Dendritic cell treated with granulocyte-macrophage colony-stimulating factor and Interleukin-4, amounts not matched to agents 40 ng/mL and 50 ng/mL, for 4 days (primary cell): ENCODE measurements at regions not wholly inside any gene's neighbourhood (a gene's known extent, or its start where the extent isn't known, plus 50 kb on each side); places are given as distances from the start of the nearest gene placed in this dataset.
"Not testable (repeated sequence)": the region's sequence is repeated elsewhere in the genome, so short reads cannot be mapped to it uniquely, and the experiment has no call there.

ENCODE experiments used
- H3K27ac Mint-ChIP-seq: one replicate; pipeline ENCODE4 v1.8.0; 2022; ENCODE audit warnings: mild to moderate bottlenecking, mixed read lengths
- H3K27me3 Mint-ChIP-seq: one replicate; pipeline ENCODE4 v1.8.0; 2022; ENCODE audit warnings: mild to moderate bottlenecking, mixed read lengths
- H3K36me3 Mint-ChIP-seq: one replicate; pipeline ENCODE4 v1.8.0; 2022; ENCODE audit warnings: low read depth, mixed read lengths
- H3K4me1 Mint-ChIP-seq: one replicate; pipeline ENCODE4 v1.8.0; 2022; ENCODE audit warnings: low read depth, mixed read lengths
- H3K4me3 Mint-ChIP-seq: one replicate; pipeline ENCODE4 v1.8.0; 2022; ENCODE audit warnings: mild to moderate bottlenecking, moderate library complexity, mixed read lengths
- H3K9me3 Mint-ChIP-seq: one replicate; pipeline ENCODE4 v1.8.0; 2022; ENCODE audit warnings: mixed read lengths
- intact Hi-C: fragments of 100-400 bp; cut with micrococcal nuclease; formaldehyde crosslinking; loops from one replicate; pipeline ENCODE4 v1.15.0; 2022

- H3K9me3 Mint-ChIP-seq, H3K27ac Mint-ChIP-seq, H3K36me3 Mint-ChIP-seq, H3K4me3 Mint-ChIP-seq, intact Hi-C loops, H3K4me1 Mint-ChIP-seq, H3K27me3 Mint-ChIP-seq: not testable (repeated sequence)
Measured at GRCh38 chr6:26961236-26961635, 286.3 kb upstream of the PRSS16 start.

- intact Hi-C loops, result no loop called here
- H3K27ac Mint-ChIP-seq, result no peak overlapping the region
- H3K4me3 Mint-ChIP-seq, result no peak overlapping the region
- peaks cover 11% of the 10 kb centered on the region for H3K9me3 Mint-ChIP-seq
- no peaks in the 10 kb centered on the region for H3K4me1 Mint-ChIP-seq
- H3K27me3 Mint-ChIP-seq, result no peaks in the 10 kb centered on the region
- H3K36me3 Mint-ChIP-seq, result no peaks in the 10 kb centered on the region
Measured at GRCh38 chr6:27002447-27002846, 245.1 kb upstream of the PRSS16 start.

GRCh38 chr6:27007020-27007419, 240.5 kb upstream of the PRSS16 start:
- H3K4me1 Mint-ChIP-seq, result no peaks in the 10 kb centered on the region
- H3K27me3 Mint-ChIP-seq, result no peaks in the 10 kb centered on the region
- no peak overlapping the region for H3K4me3 Mint-ChIP-seq
- no peak overlapping the region for H3K27ac Mint-ChIP-seq
- no peaks in the 10 kb centered on the region for H3K36me3 Mint-ChIP-seq
- H3K9me3 Mint-ChIP-seq, result peaks cover 45% of the 10 kb centered on the region
- intact Hi-C loops, result no loop called here

- not testable (repeated sequence) for H3K27me3 Mint-ChIP-seq, H3K4me1 Mint-ChIP-seq
- H3K9me3 Mint-ChIP-seq, result peaks cover 53% of the 10 kb centered on the region
Measured at GRCh38 chr6:27008613-27009012, 238.9 kb upstream of the PRSS16 start.

GRCh38 chr6:27014053-27014452, 233.4 kb upstream of the PRSS16 start:
- H3K4me1 Mint-ChIP-seq, intact Hi-C loops, H3K36me3 Mint-ChIP-seq, H3K27ac Mint-ChIP-seq, H3K4me3 Mint-ChIP-seq, H3K27me3 Mint-ChIP-seq: not testable (repeated sequence)
- peaks cover 64% of the 10 kb centered on the region for H3K9me3 Mint-ChIP-seq

More at GRCh38 chr6:27008613-27009012, 238.9 kb upstream of the PRSS16 start:
- H3K27ac Mint-ChIP-seq, H3K4me3 Mint-ChIP-seq, intact Hi-C loops, H3K36me3 Mint-ChIP-seq: not testable (repeated sequence)

- peaks cover 52% of the 10 kb centered on the region for H3K9me3 Mint-ChIP-seq
- no peaks in the 10 kb centered on the region for H3K36me3 Mint-ChIP-seq
- H3K4me1 Mint-ChIP-seq, result peaks cover 16% of the 10 kb centered on the region
- intact Hi-C loops, result no loop called here
- H3K27me3 Mint-ChIP-seq, result peaks cover 11% of the 10 kb centered on the region
- H3K27ac Mint-ChIP-seq, result no peak overlapping the region
- H3K4me3 Mint-ChIP-seq, result no peak overlapping the region
Measured at GRCh38 chr6:27016689-27017088, 230.8 kb upstream of the PRSS16 start.

GRCh38 chr6:27018401-27018800, 229.1 kb upstream of the PRSS16 start:
- H3K36me3 Mint-ChIP-seq, intact Hi-C loops, H3K4me3 Mint-ChIP-seq, H3K27ac Mint-ChIP-seq: not testable (repeated sequence)
- H3K27me3 Mint-ChIP-seq, result peaks cover 11% of the 10 kb centered on the region
- peaks cover 43% of the 10 kb centered on the region for H3K9me3 Mint-ChIP-seq
- peaks cover 16% of the 10 kb centered on the region for H3K4me1 Mint-ChIP-seq

GRCh38 chr6:27019651-27020552, 227.6 kb upstream of the PRSS16 start:
- Mint-ChIP-seq H3K27ac (peak overlapping the region; percentile 69), H3K36me3 (no peaks in the 10 kb centered on the region), H3K9me3 (peaks cover 41% of the 10 kb centered on the region), H3K4me3 (peak overlapping the region; percentile 83), H3K27me3 (peaks cover 11% of the 10 kb centered on the region), H3K4me1 (peaks cover 16% of the 10 kb centered on the region)
- intact Hi-C loops, result no loop called here

- Mint-ChIP-seq H3K27ac (no peak overlapping the region), H3K4me3 (peak overlapping the region; percentile 83), H3K27me3 (peaks cover 11% of the 10 kb centered on the region), H3K4me1 (peaks cover 16% of the 10 kb centered on the region), H3K36me3 (no peaks in the 10 kb centered on the region), H3K9me3 (peaks cover 35% of the 10 kb centered on the region)
- intact Hi-C loops, result no loop called here
Measured at GRCh38 chr6:27020553-27020880, 227.0 kb upstream of the PRSS16 start.

GRCh38 chr6:27023664-27024063, 223.8 kb upstream of the PRSS16 start:
- Mint-ChIP-seq H3K27ac (no peak overlapping the region), H3K27me3 (peaks cover 8% of the 10 kb centered on the region), H3K4me1 (peaks cover 16% of the 10 kb centered on the region), H3K36me3 (no peaks in the 10 kb centered on the region), H3K4me3 (no peak overlapping the region), H3K9me3 (peaks cover 10% of the 10 kb centered on the region)
- intact Hi-C loops, result no loop called here

- Mint-ChIP-seq H3K27me3 (peaks cover 5% of the 10 kb centered on the region), H3K9me3 (no peaks in the 10 kb centered on the region), H3K27ac (no peak overlapping the region), H3K4me3 (no peak overlapping the region), H3K4me1 (peaks cover 4% of the 10 kb centered on the region), H3K36me3 (no peaks in the 10 kb centered on the region)
- intact Hi-C loops, result no loop called here
Measured at GRCh38 chr6:27025351-27025750, 222.2 kb upstream of the PRSS16 start.

- intact Hi-C loops, result no loop called here
- H3K4me1 Mint-ChIP-seq, result no peaks in the 10 kb centered on the region
- no peaks in the 10 kb centered on the region for H3K9me3 Mint-ChIP-seq
- H3K4me3 Mint-ChIP-seq, result no peak overlapping the region
- no peaks in the 10 kb centered on the region for H3K36me3 Mint-ChIP-seq
- H3K27ac Mint-ChIP-seq, result no peak overlapping the region
- H3K27me3 Mint-ChIP-seq, result peaks cover 3% of the 10 kb centered on the region
Measured at GRCh38 chr6:27026361-27026760, 221.1 kb upstream of the PRSS16 start.

GRCh38 chr6:27031302-27031701, 216.2 kb upstream of the PRSS16 start:
- intact Hi-C loops, result no loop called here
- no peaks in the 10 kb centered on the region for H3K9me3 Mint-ChIP-seq
- no peaks in the 10 kb centered on the region for H3K36me3 Mint-ChIP-seq
- no peak overlapping the region for H3K27ac Mint-ChIP-seq
- H3K4me3 Mint-ChIP-seq, result no peak overlapping the region
- H3K4me1 Mint-ChIP-seq, result no peaks in the 10 kb centered on the region
- peaks cover 3% of the 10 kb centered on the region for H3K27me3 Mint-ChIP-seq

- Mint-ChIP-seq H3K27ac (no peak overlapping the region), H3K4me3 (no peak overlapping the region), H3K4me1 (no peaks in the 10 kb centered on the region), H3K27me3 (peaks cover 11% of the 10 kb centered on the region), H3K36me3 (no peaks in the 10 kb centered on the region), H3K9me3 (no peaks in the 10 kb centered on the region)
- intact Hi-C loops, result no loop called here
Measured at GRCh38 chr6:27038498-27038897, 209.0 kb upstream of the PRSS16 start.
